BLaER1 treated with 17β-estradiol and CSF1 and Interleukin-3, amounts not matched to agents 10 nM and 100 nM (cell line): ENCODE measurements at regions not wholly inside any gene's neighbourhood (a gene's known extent, or its start where the extent isn't known, plus 50 kb on each side); places are given as distances from the start of the nearest gene placed in this dataset.

Experiments
- H3K27ac ChIP-seq, 11 experiments: shearing (Covaris generic); formaldehyde crosslinking; 2 replicates each; pipeline ENCODE4 v1.8.1; 2022
- H3K27me3 ChIP-seq, 11 experiments: shearing (Covaris generic); formaldehyde crosslinking; 2 replicates each; pipeline ENCODE4 v1.8.1; 2022
- H3K36me3 ChIP-seq, 11 experiments: shearing (Covaris generic); formaldehyde crosslinking; 2 replicates each; pipeline ENCODE4 v1.8.1; 2022
- H3K4me1 ChIP-seq, 10 experiments: shearing (Covaris generic); formaldehyde crosslinking; 2 replicates each; pipeline ENCODE4 v1.8.1; 2022
- H3K4me2 ChIP-seq, 11 experiments: shearing (Covaris generic); formaldehyde crosslinking; 2 replicates each; pipeline ENCODE4 v1.8.1; 2022
- H3K4me3 ChIP-seq, 10 experiments: shearing (Covaris generic); formaldehyde crosslinking; 2 replicates each; pipeline ENCODE4 v1.8.1; 2022
- H3K9ac ChIP-seq, 11 experiments: shearing (Covaris generic); formaldehyde crosslinking; 2 replicates each; pipeline ENCODE4 v1.8.1; 2022
- H3K9me3 ChIP-seq, 11 experiments: shearing (Covaris generic); formaldehyde crosslinking; replicated peaks in 1 of 11; 2 replicates each; pipeline ENCODE4 v1.8.1; 2022
- H4K20me1 ChIP-seq, 11 experiments: shearing (Covaris generic); formaldehyde crosslinking; 2 replicates each; pipeline ENCODE4 v1.8.1; 2022
- Cebpa-rat ChIP-seq, 11 experiments: shearing (Covaris generic); IDR thresholded peaks; 2 replicates each; pipeline ENCODE4 v1.8.1; 2022

GRCh38 chr15:31258260-31258659 is 68.4 kb upstream of the KLF13 start:
- Histone ChIP-seq H3K4me1 (peaks cover 59 to 83% (median 71%) of the 10 kb centered on the region in 10 experiments), H4K20me1 (no peaks in the 10 kb centered on the region)

GRCh38 chr15:31259562-31260252 is 66.9 kb upstream of the KLF13 start:
- H3K27me3 ChIP-seq, result no peaks in the 10 kb centered on the region
- no peaks in the 10 kb centered on the region for H3K36me3 ChIP-seq
- no peak overlapping the region for H3K4me3 ChIP-seq
- no peaks in the 10 kb centered on the region for H3K9me3 ChIP-seq
- no peak overlapping the region for H3K27ac ChIP-seq
- H3K4me1 ChIP-seq, result peaks cover 66 to 90% (median 79%) of the 10 kb centered on the region in 10 experiments
- no peak overlapping the region for H3K9ac ChIP-seq
- peak overlapping the region in 3 of 11 experiments; percentile 26 to 99 (median 95); a peak in 6 of 22 replicates for H3K4me2 ChIP-seq
- H4K20me1 ChIP-seq, result no peaks in the 10 kb centered on the region
- no peak for TF ChIP-seq Cebpa-rat (IDR thresholded peaks at IDR 0.05)

More at GRCh38 chr15:31258260-31258659, 68.4 kb upstream of the KLF13 start:
- Histone ChIP-seq H3K27ac (no peak overlapping the region), H3K4me3 (no peak overlapping the region), H3K9ac (no peak overlapping the region), H3K27me3 (no peaks in the 10 kb centered on the region), H3K36me3 (no peaks in the 10 kb centered on the region), H3K9me3 (no peaks in the 10 kb centered on the region; a peak in 1 of 22 replicates), H3K4me2 (0 out of 22 replicates have a peak overlapping the region, but pooled peaks of 1 of the 11 experiments have one; percentile 43)
- TF ChIP-seq Cebpa-rat (IDR thresholded peaks at IDR 0.05), result no peak

DNA sequence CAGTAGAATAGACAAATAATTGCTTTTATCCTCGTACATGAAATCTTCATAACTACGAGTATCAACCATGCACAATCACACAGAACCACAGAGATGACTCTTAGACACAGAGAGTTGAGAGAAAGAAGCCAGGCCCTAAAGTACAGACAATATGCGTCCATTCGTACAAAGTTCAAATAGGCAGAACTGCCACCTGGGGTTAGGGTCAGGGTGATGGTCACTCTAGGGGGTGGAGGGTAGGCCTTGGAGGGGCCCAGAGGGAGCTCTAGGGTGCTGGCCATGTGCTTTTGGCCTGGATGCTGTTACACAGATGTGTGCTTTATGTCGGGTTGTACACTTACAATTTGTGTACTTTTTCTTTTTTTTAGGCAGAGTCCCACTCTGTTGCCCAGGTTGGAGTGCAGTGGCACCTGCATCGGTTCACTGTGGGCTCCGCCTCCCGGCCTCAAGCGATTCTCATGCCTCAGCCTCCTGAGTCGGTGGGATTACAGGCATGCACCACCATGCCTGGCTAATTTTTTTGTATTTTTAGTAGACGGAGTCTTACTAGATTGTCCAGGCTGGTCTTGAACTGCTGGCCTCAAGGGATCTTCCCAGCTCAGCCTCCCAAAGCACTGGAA is 65.9 kb upstream of the KLF13 start:
- no peaks in the 10 kb centered on the region for H3K9me3 ChIP-seq
- H3K36me3 ChIP-seq, result no peaks in the 10 kb centered on the region
- H3K27me3 ChIP-seq, result no peaks in the 10 kb centered on the region
- no peaks in the 10 kb centered on the region for H4K20me1 ChIP-seq
- TF ChIP-seq Cebpa-rat (IDR thresholded peaks at IDR 0.05), result no peak
- H3K27ac ChIP-seq, result peak overlapping the region in 6 of 11 experiments; percentile 14 to 100 (median 35); a peak in 6 of 22 replicates
- no peak overlapping the region for H3K4me3 ChIP-seq
- H3K4me1 ChIP-seq, result peaks cover 66 to 90% (median 79%) of the 10 kb centered on the region in 10 experiments
- peak overlapping the region in 8 of 11 experiments; percentile 93 to 99 (median 98); a peak in 15 of 22 replicates for H3K4me2 ChIP-seq
- H3K9ac ChIP-seq, result no peak overlapping the region

DNA sequence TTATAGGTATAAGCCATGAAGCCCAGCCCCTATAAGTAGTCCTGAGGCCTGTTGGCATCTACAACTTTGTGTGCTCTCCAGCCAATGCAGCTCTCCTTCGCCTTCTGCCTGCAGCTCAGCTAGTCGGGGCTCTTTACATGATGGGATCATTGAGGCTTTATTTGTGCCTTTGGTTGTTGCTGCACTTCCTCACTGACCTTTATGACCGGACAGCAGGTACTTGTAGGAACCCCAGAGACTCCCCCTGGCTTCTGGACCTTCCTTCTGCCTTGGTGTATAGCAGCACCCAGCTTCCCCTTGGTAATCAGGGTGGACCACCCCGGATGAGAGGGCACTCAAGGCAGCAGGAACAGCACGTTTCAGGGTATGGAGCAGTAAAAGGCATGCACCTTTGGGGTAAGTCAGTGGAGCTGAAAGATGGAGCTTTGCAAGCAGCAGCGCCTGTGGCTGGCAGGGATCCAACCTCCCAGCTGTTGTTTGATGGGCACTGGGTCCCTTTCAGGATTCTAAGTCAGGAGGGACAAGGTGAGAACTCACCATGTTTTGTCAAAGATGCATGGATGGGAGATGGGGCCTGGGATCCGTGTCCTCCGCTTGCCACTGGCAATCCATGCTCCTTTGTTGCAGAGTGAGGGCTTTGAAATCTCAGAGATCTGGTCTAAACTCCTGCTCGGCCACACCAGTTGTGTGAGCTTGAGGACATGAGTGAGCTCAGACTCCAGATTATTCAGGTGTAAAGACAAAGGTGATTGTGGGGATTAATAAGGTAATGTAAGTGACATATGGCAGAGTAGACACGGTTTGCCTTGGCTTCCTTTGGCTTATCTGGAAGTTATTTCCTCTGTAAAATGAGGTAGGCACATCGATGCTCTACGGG is 65.1 kb upstream of the KLF13 start:
- no peaks in the 10 kb centered on the region for H3K36me3 ChIP-seq
- peaks cover 62 to 90% (median 76%) of the 10 kb centered on the region in 10 experiments for H3K4me1 ChIP-seq
- peak overlapping the region in 9 of 11 experiments; percentile 37 to 100 (median 98); a peak in 16 of 22 replicates for H3K27ac ChIP-seq
- H3K4me2 ChIP-seq, result peak overlapping the region; percentile 88 to 99 (median 96); a peak in 21 of 22 replicates
- no peaks in the 10 kb centered on the region for H3K9me3 ChIP-seq
- peak overlapping the region in 4 of 11 experiments; percentile 51 to 93 (median 88); a peak in 2 of 22 replicates for H3K9ac ChIP-seq
- no peak for TF ChIP-seq Cebpa-rat (IDR thresholded peaks at IDR 0.05)
- no peaks in the 10 kb centered on the region for H3K27me3 ChIP-seq
- no peak overlapping the region for H3K4me3 ChIP-seq
- H4K20me1 ChIP-seq, result no peaks in the 10 kb centered on the region

DNA sequence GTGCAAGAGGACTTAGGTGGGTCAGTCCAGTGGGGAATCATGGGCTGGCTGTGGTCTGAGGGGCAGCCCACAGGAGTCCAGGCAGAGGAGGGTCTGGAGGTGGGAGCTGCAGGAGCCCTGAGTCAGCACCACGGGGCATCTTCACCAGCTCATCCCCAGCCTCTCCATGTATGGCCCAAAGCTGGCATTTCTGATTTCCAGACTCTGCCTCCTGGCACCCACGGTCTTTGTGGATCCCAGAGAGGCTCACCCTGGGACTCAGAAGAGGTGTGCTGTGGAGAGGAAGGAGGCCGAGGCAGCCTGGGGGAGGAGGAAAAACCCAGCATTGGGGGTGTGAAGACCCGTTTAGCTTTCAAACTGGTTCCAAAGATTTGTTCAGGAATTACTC is 64.5 kb upstream of the KLF13 start:
- Histone ChIP-seq H3K4me2 (peak overlapping the region; percentile 88 to 99 (median 96)), H3K9ac (peak overlapping the region in 9 of 11 experiments; percentile 39 to 93 (median 85); a peak in 11 of 22 replicates), H3K4me3 (no peak overlapping the region), H3K36me3 (no peaks in the 10 kb centered on the region), H3K27ac (peak overlapping the region in 10 of 11 experiments; percentile 37 to 100 (median 98); a peak in 20 of 22 replicates), H3K27me3 (no peaks in the 10 kb centered on the region), H4K20me1 (no peaks in the 10 kb centered on the region), H3K4me1 (peaks cover 62 to 90% (median 76%) of the 10 kb centered on the region in 10 experiments), H3K9me3 (no peaks in the 10 kb centered on the region)
- TF ChIP-seq Cebpa-rat (IDR thresholded peaks at IDR 0.05), result no peak

GRCh38 chr15:31262901-31263671 is 63.5 kb upstream of the KLF13 start:
- Histone ChIP-seq H3K9ac (peak overlapping the region; percentile 75 to 93 (median 85); a peak in 21 of 22 replicates), H3K27ac (peak overlapping the region; percentile 76 to 100 (median 98)), H3K4me3 (no peak overlapping the region; a peak in 1 of 20 replicates), H4K20me1 (no peaks in the 10 kb centered on the region), H3K4me2 (peak overlapping the region; percentile 88 to 99 (median 96)), H3K4me1 (peaks cover 67 to 92% (median 82%) of the 10 kb centered on the region in 10 experiments), H3K36me3 (no peaks in the 10 kb centered on the region), H3K27me3 (no peaks in the 10 kb centered on the region), H3K9me3 (no peaks in the 10 kb centered on the region)
- no peak for TF ChIP-seq Cebpa-rat (IDR thresholded peaks at IDR 0.05)

DNA sequence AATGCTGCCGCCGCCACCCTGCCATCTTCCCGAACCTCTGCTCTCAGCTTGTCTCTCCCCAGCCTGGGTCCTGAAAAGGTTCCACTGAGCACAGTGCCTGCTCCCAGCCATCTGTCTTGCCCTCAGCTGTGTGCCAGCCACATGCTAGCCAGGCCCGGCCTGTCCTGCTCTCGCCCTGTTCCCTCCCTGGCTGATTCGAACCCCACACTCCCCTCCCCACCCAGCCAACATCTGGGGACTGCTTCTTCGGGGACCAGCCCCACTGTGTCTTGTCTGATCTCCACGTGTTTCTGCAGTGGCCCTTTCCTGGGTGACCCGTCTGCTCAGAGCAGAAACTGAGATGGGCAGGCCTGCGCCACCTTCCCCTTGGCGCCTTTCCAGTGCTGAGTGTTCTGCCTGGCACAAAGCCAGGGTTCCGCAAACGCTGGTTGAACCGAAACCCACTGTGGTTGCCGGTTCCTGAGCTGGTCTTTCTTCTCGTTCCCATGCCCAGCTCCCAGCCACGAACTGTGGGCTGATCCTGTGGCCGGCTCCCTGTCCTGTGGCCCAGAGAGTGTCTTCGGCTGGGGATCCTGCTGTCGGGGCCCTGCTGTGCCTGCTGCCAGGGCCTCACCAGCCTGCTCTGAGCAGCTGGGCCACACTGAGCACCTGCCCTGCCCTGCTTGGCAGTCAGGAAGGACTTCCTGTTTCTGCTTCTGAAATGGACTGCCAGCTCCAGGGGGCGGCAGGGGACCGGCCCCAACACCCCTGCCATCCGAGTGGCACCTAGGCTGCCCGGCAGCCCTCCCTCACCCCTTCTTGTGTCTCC is 62.7 kb upstream of the KLF13 start:
- H3K4me1 ChIP-seq, result peaks cover 71 to 96% (median 89%) of the 10 kb centered on the region in 10 experiments
- peak overlapping the region; percentile 88 to 99 (median 96) for H3K4me2 ChIP-seq
- peak overlapping the region; percentile 76 to 100 (median 98) for H3K27ac ChIP-seq
- no peak for TF ChIP-seq Cebpa-rat (IDR thresholded peaks at IDR 0.05)
- H3K36me3 ChIP-seq, result no peaks in the 10 kb centered on the region
- no peaks in the 10 kb centered on the region for H3K9me3 ChIP-seq
- no peaks in the 10 kb centered on the region for H3K27me3 ChIP-seq
- H4K20me1 ChIP-seq, result no peaks in the 10 kb centered on the region
- no peak overlapping the region for H3K4me3 ChIP-seq
- peak overlapping the region; percentile 75 to 93 (median 85); a peak in 21 of 22 replicates for H3K9ac ChIP-seq
